Peyer's patch (tissue), 4 donors: ENCODE measurements at regions not wholly inside any gene's neighbourhood (a gene's known extent, or its start where the extent isn't known, plus 50 kb on each side); places are given as distances from the start of the nearest gene placed in this dataset.

Experiments
- CTCF ChIP-seq, 6 experiments: fragments of 450-650 bp in 4 of 6; fragments of 200-600 bp in 2 of 6; sonication (generic) in 1 of 6; IDR thresholded peaks; one replicate each; pipeline ENCODE4 v1.5.1; 2017 to 2019; ENCODE audit warnings: antibody characterized with exemption in 6 of 6, mild to moderate bottlenecking in 3 of 6, moderate library complexity in 1 of 6
- POLR2A ChIP-seq, 2 donors: fragments of 450-650 bp; IDR thresholded peaks; one replicate each; pipeline ENCODE4 v1.5.1; 2017; ENCODE audit warnings: antibody characterized with exemption in 2 of 2, mild to moderate bottlenecking in 2 of 2, moderate library complexity in 2 of 2

GRCh38 chr18:8507915-8508705, 101.1 kb upstream of the RAB12 start:
- TF ChIP-seq CTCF (IDR thresholded peaks at IDR 0.05): no peak
- TF ChIP-seq POLR2A (IDR thresholded peaks at IDR 0.05): no peak
